ENCODE measurements at regions not wholly inside any gene's neighbourhood (a gene's known extent, or its start where the extent isn't known, plus 50 kb on each side); places are given as distances from the start of the nearest gene placed in this dataset.
"Not testable (repeated sequence)": the region's sequence is repeated elsewhere in the genome, so short reads cannot be mapped to it uniquely, and the experiment has no call there.

DNA sequence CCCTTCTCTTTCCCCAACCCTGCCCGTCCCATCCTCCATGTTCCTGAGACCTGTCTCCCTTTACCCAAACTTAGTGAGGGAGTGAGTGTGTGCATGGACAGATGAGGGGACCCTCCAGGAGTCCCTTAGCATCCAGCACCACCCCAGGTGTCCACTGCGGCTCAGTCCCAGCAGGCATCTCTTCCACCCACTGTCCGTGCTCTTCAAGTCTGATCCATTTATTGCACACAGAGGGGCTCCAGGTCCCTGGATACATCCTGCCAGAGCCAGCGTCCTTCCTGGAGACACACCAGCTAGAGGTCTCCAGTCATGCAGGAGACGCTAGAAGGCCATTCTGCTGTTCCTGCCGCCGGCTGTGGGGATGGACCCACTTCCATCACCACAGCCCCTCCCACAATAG is 239.2 kb downstream of the ADGRD1 start:
- Mint-ChIP-seq H3K27ac (no peak overlapping the region), H3K4me3 (no peak overlapping the region), H3K4me1 (no peaks in the 10 kb centered on the region), H3K9me3 (ENCODE audit: low read depth) (no peaks in the 10 kb centered on the region), H3K36me3 (no peaks in the 10 kb centered on the region), H3K27me3 (no peaks in the 10 kb centered on the region)
- DNase-seq (peak; percentile 12), ATAC-seq (no peak)
- CTCF ChIA-PET, result no interaction called here

DNA sequence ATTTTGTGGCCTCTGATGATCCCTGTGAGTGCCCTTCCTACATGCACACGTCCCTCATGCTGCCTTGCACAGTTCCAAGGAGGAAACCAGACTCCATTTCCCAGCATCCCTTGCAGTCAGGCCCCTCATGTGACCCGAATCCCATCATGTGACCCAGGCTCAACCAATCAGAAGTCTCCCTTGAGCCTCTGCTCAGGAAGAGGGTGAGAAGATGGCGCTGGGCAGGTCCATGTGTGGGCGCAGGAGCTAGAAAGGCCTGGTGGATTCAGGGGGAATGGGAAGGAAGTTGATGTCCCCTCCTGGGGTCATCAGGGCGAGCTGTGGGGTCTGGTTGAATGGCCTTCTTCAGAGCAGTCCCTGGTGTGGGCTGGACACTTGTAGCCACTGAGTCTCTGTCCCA is 240.5 kb downstream of the ADGRD1 start:
- Mint-ChIP-seq H3K4me1 (no peaks in the 10 kb centered on the region), H3K36me3 (no peaks in the 10 kb centered on the region), H3K27me3 (no peaks in the 10 kb centered on the region), H3K27ac (no peak overlapping the region), H3K4me3 (no peak overlapping the region), H3K9me3 (ENCODE audit: low read depth) (no peaks in the 10 kb centered on the region)
- ATAC-seq (no peak), DNase-seq (peak; percentile 26)
- CTCF ChIA-PET, result no interaction called here

GRCh38 chr12:131195796-131196195 is 242.1 kb downstream of the ADGRD1 start:
- no peaks in the 10 kb centered on the region for H3K36me3 Mint-ChIP-seq
- CTCF ChIA-PET, result no interaction called here

GRCh38 chr12:131196220-131196619 is 242.5 kb downstream of the ADGRD1 start:
- no peaks in the 10 kb centered on the region for H3K27me3 Mint-ChIP-seq
- H3K4me1 Mint-ChIP-seq, result no peaks in the 10 kb centered on the region
- H3K27ac Mint-ChIP-seq, result no peak overlapping the region
- CTCF ChIA-PET, result no interaction called here
- no peak for ATAC-seq
- no peaks in the 10 kb centered on the region for H3K36me3 Mint-ChIP-seq
- peak; percentile 11 for DNase-seq
- no peak overlapping the region for H3K4me3 Mint-ChIP-seq
- H3K9me3 Mint-ChIP-seq (ENCODE audit: low read depth), result no peaks in the 10 kb centered on the region

More at GRCh38 chr12:131195796-131196195, 242.1 kb downstream of the ADGRD1 start:
- ATAC-seq (no peak), DNase-seq (peak; percentile 16)
- Mint-ChIP-seq H3K9me3 (ENCODE audit: low read depth) (no peaks in the 10 kb centered on the region), H3K4me3 (no peak overlapping the region), H3K4me1 (no peaks in the 10 kb centered on the region), H3K27ac (no peak overlapping the region), H3K27me3 (no peaks in the 10 kb centered on the region)

- CTCF ChIA-PET, result no interaction called here
- Mint-ChIP-seq H3K4me1 (no peaks in the 10 kb centered on the region), H3K27me3 (no peaks in the 10 kb centered on the region), H3K9me3 (ENCODE audit: low read depth) (no peaks in the 10 kb centered on the region), H3K36me3 (no peaks in the 10 kb centered on the region), H3K27ac (no peak overlapping the region), H3K4me3 (no peak overlapping the region)
- DNase-seq, result peak; percentile 19
- ATAC-seq, result no peak
Measured at GRCh38 chr12:131197490-131197889, 243.8 kb downstream of the ADGRD1 start.

DNA sequence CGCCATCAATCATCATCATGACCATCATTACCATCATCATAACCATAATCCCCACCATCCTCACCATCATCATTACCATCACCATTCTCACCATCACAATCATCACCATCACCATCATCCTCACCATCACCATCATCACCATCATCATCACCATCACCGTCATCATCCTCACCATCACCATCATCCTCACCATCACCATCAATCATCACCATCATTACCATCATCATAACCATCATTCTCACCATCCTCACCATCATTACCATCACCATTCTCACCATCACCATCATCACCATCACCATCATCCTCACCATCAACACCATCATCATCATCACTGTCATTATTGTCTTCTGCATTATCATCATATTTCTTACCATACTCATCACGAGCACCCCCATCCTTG is 245.5 kb downstream of the ADGRD1 start:
- no peaks in the 10 kb centered on the region for H3K36me3 Mint-ChIP-seq
- ATAC-seq (no peak), DNase-seq (no peak)
- CTCF ChIA-PET, result no interaction called here
- no peaks in the 10 kb centered on the region for H3K9me3 Mint-ChIP-seq (ENCODE audit: low read depth)
- no peaks in the 10 kb centered on the region for H3K4me1 Mint-ChIP-seq
- no peak overlapping the region for H3K27ac Mint-ChIP-seq
- no peaks in the 10 kb centered on the region for H3K27me3 Mint-ChIP-seq
- no peak overlapping the region for H3K4me3 Mint-ChIP-seq

GRCh38 chr12:131201912-131202311 is 248.2 kb downstream of the ADGRD1 start:
- H3K27ac Mint-ChIP-seq; H3K36me3 Mint-ChIP-seq; H3K4me1 Mint-ChIP-seq; DNase-seq; ATAC-seq; CTCF ChIA-PET; H3K9me3 Mint-ChIP-seq (ENCODE audit: low read depth); H3K27me3 Mint-ChIP-seq; H3K4me3 Mint-ChIP-seq: not testable (repeated sequence)

GRCh38 chr12:131202592-131203378 is 249.1 kb downstream of the ADGRD1 start:
- Mint-ChIP-seq H3K27me3 (no peaks in the 10 kb centered on the region), H3K9me3 (ENCODE audit: low read depth) (no peaks in the 10 kb centered on the region), H3K36me3 (no peaks in the 10 kb centered on the region), H3K4me3 (no peak overlapping the region), H3K4me1 (no peaks in the 10 kb centered on the region), H3K27ac (no peak overlapping the region)
- ATAC-seq (no peak), DNase-seq (peak; percentile 9)
- CTCF ChIA-PET, result no interaction called here

DNA sequence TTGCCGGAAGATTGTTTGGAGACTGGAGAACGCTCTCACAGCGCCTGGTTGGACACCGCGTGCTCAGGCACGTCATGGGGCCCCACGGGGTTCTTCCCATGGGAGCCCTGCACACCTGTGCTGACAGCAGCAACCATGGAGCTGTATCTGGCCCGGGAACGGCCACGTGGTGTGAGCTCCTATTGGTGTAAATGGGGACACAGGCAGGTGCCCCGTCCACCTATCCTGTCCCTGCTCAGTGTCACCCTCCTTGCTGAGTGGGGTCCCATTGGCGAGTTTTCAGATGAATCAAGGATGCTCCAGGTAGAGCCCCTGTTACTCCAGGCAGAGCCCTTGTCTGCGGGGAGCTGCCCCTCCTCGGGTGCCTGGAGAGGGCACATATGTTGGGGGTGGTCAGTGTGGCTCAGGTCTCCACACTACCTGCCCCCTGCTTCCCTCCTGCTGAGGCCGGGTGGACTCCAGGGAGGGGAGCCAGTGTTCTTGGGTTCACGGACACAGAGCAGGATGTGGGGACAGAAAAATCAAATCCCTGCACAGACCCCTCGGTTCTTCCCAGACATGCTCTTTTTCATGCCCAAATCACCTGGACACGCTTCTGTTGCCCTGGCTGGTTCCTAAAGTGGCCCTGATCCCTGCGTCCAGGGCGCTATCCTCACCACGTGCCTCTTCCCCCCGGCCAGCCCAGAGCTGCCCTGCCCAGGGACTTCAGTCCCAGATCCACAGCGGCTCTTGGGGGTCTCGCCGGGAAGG is 250.1 kb downstream of the ADGRD1 start:
- CTCF ChIA-PET, result no interaction called here
- H3K4me3 Mint-ChIP-seq, result no peak overlapping the region
- H3K27ac Mint-ChIP-seq, result no peak overlapping the region
- no peak for ATAC-seq
- H3K36me3 Mint-ChIP-seq, result no peaks in the 10 kb centered on the region
- H3K9me3 Mint-ChIP-seq (ENCODE audit: low read depth), result no peaks in the 10 kb centered on the region
- H3K27me3 Mint-ChIP-seq, result no peaks in the 10 kb centered on the region
- DNase-seq, result peak; percentile 25
- H3K4me1 Mint-ChIP-seq, result no peaks in the 10 kb centered on the region

DNA sequence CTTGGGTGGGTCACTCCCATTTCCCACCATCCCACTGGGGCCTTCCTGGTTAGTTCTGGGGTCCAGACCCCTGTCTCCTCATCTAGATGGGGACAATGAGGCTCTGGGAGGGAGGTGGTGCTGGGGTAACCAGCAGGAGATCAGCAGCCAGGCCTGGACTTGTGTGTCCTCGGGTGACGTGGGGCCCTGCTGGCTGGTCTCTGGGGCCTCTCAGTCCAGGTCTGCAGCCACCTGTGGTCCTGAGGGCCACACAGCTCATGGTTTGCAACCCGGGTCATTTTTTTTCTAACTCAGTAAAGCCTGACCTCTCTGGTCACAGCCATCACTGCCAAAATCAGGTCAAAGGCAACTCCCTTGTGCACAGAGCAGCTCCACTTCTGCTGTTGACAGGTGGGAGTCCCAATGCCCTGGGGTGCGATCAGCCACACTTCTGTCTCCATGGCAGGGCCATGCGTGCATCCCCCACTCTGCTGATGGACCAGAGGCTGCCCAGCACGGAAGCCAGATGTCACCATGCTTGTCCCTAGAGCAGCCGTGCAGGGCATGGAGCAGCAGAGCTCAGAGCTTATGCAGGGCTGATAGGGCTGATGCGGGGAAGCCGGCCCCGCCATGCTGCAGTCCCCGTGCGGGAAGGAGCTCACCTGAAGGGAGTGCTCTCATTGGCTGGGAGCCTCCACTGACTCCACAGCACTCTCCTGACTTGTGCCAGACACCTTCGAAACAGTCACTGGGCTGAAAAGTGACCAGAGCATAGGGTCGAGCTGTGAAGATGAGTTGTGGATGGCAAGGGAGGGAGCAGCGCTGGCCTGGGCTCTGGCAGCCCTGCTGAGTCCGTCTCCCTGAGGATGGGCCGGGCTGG is 250.9 kb downstream of the ADGRD1 start:
- CTCF ChIA-PET, result no interaction called here
- Mint-ChIP-seq H3K9me3 (ENCODE audit: low read depth) (no peaks in the 10 kb centered on the region), H3K27ac (no peak overlapping the region), H3K4me3 (no peak overlapping the region), H3K27me3 (no peaks in the 10 kb centered on the region), H3K4me1 (peaks cover 4% of the 10 kb centered on the region), H3K36me3 (no peaks in the 10 kb centered on the region)
- DNase-seq (peak; percentile 32), ATAC-seq (no peak)

GRCh38 chr12:131205275-131205933 is 251.7 kb downstream of the ADGRD1 start:
- H3K4me3 Mint-ChIP-seq; H3K27me3 Mint-ChIP-seq; H3K27ac Mint-ChIP-seq; H3K36me3 Mint-ChIP-seq; H3K9me3 Mint-ChIP-seq (ENCODE audit: low read depth); ATAC-seq; H3K4me1 Mint-ChIP-seq; CTCF ChIA-PET: not testable (repeated sequence)
- peak; percentile 31 for DNase-seq

DNA sequence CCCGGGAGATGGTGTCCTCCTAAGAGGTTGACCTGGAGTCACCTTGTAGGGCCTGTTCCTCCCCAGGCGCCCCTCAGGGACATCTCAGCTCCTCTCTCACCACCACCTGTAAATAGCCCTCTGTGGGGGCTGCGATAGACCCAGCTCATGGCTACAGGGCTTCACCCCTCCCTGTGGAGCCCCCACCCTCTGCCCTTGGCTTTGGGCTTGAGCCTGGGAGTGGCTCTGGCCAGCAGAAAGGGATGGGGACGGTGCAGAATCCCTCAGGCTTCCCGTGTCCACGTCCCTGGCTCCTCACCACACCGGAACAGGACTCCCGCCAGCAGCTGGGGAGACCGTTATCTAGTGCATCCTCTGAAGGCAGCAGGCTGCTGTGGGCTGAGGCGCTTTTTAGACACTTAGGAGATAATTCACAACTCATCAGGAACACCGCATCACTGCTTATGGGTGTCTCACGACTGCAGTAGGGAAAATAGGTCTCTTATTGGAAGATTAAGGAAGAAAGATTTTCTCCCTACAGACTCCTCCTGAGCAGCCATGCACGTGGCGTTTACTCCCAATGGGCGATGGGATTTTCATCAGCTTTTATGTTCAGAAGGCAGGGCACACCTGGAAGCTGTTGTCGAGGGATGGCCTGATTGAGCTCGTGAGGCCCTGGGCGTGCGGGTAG is 253.1 kb downstream of the ADGRD1 start:
- H3K4me1 Mint-ChIP-seq, result peaks cover 15% of the 10 kb centered on the region
- ATAC-seq; H3K4me3 Mint-ChIP-seq; H3K9me3 Mint-ChIP-seq (ENCODE audit: low read depth); H3K27ac Mint-ChIP-seq; H3K27me3 Mint-ChIP-seq; CTCF ChIA-PET; H3K36me3 Mint-ChIP-seq: not testable (repeated sequence)
- DNase-seq, result peak; percentile 9

DNA sequence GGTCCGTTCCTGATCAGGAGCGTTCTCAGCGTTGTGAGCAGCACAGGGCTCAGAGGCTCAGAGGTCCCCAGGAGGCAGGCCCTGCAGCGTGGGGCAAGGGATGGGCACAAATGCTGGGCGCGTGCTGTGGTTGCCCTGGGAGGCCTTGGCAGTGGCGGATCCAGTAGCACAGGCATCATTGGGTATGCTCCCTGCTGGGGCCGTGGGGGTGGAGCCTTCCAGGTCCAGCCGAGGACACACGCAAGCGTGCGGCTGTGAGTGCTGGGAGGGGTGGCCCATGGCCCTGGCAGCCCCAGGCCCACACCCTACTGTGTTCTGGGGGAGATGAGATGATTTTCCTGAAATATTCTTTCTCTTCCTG is 253.6 kb downstream of the ADGRD1 start:
- H3K27me3 Mint-ChIP-seq; ATAC-seq; CTCF ChIA-PET; DNase-seq; H3K4me3 Mint-ChIP-seq; H3K27ac Mint-ChIP-seq; H3K9me3 Mint-ChIP-seq (ENCODE audit: low read depth); H3K36me3 Mint-ChIP-seq: not testable (repeated sequence)
- H3K4me1 Mint-ChIP-seq, result peaks cover 17% of the 10 kb centered on the region
